ENCODE measurements at regions not wholly inside any gene's neighbourhood (a gene's known extent, or its start where the extent isn't known, plus 50 kb on each side); places are given as distances from the start of the nearest gene placed in this dataset.
A peak's percentile ranks its signal among the peaks of the same experiment; 100 is the strongest.

DNA sequence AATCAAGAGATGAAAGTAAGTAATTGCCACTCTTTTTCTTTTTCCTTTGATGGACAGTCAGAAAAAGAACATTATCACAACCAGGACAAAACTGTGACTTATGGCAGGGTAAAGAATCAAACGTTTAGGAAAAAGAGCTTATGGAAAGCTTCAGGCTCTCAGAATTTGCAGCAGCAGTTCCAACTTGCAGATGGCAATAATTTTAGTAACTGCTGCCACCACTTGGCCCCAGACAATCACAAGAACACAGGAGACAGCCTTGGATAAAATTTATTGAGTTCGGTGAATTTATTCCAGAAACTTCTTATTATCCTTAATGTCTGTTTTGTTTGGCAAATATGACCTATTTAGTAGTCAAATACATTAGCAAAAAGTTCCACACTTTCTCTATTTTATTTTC, 804.4 kb downstream of the BRINP3 start:
- TF ChIP-seq, protein P1, sequence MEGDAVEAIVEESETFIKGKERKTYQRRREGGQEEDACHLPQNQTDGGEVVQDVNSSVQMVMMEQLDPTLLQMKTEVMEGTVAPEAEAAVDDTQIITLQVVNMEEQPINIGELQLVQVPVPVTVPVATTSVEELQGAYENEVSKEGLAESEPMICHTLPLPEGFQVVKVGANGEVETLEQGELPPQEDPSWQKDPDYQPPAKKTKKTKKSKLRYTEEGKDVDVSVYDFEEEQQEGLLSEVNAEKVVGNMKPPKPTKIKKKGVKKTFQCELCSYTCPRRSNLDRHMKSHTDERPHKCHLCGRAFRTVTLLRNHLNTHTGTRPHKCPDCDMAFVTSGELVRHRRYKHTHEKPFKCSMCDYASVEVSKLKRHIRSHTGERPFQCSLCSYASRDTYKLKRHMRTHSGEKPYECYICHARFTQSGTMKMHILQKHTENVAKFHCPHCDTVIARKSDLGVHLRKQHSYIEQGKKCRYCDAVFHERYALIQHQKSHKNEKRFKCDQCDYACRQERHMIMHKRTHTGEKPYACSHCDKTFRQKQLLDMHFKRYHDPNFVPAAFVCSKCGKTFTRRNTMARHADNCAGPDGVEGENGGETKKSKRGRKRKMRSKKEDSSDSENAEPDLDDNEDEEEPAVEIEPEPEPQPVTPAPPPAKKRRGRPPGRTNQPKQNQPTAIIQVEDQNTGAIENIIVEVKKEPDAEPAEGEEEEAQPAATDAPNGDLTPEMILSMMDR (IDR thresholded peaks at IDR 0.05; ENCODE audit: low read depth, low read length) = peak; percentile 22; the same call in 1 of the 2 replicates
- TF ChIP-seq EZH2phosphoT487 (IDR thresholded peaks at IDR 0.05; ENCODE audit: low read depth) = no peak

All from OCI-LY3 (cell line).